NCI-H2081 (cell line): ENCODE measurements at regions not wholly inside any gene's neighbourhood (a gene's known extent, or its start where the extent isn't known, plus 50 kb on each side); places are given as distances from the start of the nearest gene placed in this dataset.
"Not testable (repeated sequence)": the region's sequence is repeated elsewhere in the genome, so short reads cannot be mapped to it uniquely, and the experiment has no call there.

Experiments used
- DNase-seq, 2 experiments: peaks; one replicate each; lab custom pipeline; 2025; lab: John Stamatoyannopoulos, UW

DNA sequence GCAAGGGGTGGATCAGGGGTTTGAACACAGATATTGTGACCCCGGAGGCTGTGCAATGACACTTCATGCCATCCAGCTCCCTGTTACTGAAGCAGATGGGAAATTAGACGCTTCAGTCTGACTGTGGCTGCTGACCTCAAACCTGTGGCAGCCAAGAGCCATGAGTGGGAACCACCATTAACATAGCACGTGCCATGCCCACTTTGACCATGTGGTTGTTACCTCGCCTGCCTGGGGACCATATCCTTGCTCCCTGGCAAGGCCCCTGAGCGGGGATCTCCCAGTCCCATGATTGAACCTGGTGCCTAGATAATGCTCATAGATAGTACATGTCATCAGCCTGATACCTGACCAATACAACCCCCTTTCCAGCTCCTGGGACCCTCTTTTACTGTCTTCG, 68.9 kb downstream of the CYP26B1 start:
- no peak for DNase-seq

DNA sequence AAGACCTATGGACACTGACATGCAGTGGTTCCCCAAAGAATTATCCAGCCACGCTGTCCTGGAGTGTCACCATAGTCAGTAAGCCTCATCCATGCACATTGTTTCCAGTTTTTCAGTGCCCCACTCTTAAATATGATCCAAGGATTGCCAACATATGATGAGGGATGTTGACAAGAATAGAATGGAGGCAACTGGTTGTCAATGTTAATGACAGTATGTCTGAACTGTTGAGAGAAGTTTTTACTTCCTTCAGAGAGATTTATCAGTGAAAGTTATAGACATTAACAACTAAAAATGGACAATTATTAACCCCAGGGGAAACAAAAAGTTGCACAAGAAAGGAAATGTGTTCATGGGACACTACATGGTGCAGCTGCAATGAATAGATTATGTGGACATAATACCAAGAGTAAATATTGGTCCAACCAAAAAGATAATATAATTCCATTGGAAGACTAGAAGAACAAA, 69.9 kb downstream of the CYP26B1 start:
- DNase-seq: no peak

DNA sequence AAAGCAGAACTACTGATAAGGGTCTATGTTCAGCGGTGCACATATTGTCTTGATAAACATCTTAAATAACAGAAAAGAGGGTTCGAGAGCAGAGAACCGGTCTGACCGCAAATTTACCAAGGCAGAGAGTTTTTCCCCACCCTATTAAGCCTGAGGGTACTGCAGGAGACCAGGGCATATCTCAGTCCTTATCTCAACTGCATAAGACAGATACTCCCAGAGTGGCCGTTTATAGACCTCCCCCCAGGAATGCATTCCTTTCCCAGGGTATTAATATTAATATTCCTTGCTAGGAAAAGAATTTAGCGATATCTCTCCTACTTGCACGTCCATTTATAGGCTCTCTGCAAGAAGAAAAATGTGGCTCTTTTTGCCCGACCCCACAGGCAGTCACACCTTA, 74.3 kb downstream of the CYP26B1 start:
- not testable (repeated sequence) for DNase-seq

DNA sequence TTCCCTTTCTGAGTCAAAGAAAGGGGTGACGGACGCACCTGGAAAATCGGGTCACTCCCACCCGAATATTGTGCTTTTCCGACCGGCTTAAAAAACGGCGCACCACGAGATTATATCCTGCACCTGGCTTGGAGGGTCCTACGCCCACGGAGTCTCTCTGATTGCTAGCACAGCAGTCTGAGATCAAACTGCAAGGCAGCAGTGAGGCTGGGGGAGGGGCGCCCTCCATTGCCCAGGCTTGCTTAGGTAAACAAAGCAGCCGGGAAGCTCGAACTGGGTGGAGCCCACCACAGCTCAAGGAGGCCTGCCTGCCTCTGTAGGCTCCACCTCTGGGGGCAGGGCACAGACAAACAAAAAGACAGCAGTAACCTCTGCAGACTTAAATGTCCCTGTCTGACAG, 83.5 kb downstream of the CYP26B1 start:
- DNase-seq: not testable (repeated sequence)

DNA sequence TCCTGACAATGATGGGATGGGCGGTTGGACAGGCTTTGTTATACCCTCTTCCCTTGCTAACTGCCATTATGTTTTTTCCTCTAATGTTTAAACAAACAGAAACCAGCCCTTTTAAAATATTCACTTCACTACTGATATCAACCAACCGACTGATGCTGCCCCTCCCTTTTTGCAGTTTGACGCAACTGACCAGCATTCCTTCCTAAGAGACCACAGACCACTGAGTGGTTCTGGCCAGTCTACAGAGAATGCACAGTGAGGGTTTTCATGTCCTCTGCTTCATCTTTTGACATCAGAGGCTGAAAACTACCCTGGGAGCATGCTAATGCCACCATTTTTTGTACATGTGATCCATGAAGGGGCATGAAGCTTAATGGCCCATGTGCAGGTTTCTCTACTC, 85.3 kb downstream of the CYP26B1 start:
- no peak for DNase-seq

DNA sequence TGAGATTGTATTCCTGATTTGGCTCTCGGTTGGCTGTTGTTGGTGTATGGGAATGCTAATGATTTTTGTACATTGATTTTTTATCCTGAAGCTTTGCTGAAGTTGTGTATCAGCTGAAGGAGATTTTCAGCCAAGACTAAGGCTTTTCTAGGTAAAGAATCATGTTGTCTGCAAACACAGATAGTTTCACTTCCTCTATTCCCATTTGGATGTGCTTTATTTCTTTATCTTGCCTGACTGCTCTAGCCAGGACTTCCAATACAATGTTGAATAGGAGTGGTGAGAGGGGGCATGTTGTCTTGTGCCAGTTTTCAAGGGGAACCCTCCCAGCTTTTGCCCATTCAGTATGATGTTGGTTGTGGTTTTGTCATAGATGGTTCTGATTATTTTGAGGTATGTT, 90.4 kb downstream of the CYP26B1 start:
- no peak for DNase-seq

DNA sequence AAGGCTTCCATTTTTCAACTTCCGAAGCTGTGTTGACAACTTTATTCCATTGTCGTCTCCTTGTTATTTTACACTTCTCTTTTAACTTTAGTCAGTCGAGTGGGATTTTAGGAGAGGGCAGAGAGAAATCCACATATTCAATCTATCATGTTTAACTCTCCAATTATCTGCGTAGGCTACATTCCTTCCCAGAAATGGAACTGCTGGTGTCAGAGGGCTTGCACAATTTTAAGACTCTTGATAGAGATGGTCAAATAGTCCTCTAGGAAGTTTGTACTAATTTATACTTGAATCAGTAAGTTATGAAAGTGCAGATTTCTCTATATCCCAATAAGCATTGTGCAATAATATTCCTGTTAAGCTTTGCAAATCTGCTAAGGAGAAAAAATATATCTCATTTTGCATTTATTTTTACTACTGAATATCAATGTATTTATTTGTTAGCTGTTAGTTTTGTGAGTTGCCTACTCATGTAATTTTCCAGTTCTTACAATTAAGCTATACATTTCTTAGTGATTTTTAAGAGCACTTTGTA, 95.6 kb downstream of the CYP26B1 start:
- DNase-seq: no peak

DNA sequence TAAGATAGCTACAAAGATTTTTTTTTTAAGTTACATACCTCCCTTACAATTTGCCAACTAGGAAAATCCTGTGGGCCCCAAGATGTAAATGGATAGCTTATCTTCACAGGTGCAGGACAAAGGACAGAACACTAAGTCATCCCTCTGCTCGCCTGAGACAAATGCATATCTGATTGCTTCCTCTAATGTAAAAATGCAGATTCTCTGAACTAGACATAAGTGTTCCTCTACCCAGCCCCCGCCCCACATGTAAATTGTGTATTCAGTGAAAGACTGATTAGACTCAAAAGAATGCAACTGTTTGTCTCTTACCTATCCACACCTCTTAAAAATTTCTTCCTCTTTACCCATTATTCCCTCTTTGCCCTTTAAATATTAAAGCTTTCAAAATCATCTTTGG, 96.5 kb downstream of the CYP26B1 start:
- DNase-seq: no peak

DNA sequence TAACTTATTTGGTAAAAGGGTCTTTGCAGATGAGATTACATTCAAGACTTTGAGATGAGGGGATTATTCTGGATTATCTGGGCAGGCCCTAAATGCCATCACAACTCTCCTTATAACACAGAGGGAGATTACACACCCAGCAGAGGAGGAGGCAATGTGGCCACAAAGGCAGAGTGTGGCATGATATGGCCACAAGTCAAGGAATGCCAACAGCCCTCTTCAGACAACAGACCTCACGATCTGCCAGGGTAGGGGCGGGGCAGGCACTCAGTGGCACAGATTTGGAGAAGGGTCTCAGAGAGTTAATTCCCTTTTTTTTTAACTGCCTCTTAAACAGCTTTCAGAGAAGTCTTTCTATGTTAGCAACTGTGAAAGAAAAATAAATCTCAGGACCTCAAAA, 96.9 kb downstream of the CYP26B1 start:
- no peak for DNase-seq

DNA sequence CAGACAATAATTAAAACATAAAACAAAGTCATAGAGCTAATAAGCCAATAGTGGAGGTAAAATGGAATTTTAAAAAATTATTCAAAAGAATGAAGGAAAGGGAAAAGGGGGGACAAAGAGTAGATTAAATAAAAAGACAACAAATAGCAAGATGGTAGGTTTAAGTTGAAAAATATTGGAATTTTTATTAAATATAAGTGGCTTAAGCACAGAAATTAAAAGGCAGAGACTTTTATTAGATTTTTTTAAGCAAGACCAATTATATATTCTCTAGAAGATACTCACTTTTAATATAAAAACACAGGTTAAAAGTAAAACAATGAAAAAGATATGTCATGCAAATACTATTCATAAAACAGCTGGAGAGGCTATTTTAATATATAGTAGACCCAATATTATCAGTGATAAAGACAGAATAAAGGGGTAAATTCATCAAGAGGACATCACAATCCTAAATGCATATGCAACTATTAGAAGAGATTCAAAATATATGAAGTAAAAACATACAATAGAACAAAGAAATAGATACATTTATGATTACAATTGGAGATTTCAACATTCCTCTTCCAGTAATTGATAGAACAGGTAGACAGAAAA, 98.7 kb downstream of the CYP26B1 start:
- DNase-seq: no peak

DNA sequence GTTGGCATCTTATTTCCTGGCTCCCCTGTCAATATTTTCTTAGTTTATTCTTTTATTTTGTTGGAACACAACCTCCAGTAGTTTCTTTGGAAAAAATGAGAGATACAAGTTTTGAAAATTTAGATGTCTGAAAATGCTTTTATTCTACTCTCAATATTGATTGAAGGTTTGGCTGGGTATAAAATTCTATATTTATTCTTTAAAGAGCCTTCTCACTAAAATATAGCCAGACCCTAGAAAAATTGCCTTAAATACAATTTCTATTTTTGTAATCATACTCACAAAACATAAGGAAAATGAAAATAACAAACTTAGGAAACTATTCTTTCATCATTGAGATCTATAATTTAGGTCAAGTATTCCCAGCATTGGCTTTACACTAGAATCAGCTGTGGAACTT, 103.7 kb downstream of the CYP26B1 start:
- DNase-seq: no peak

DNA sequence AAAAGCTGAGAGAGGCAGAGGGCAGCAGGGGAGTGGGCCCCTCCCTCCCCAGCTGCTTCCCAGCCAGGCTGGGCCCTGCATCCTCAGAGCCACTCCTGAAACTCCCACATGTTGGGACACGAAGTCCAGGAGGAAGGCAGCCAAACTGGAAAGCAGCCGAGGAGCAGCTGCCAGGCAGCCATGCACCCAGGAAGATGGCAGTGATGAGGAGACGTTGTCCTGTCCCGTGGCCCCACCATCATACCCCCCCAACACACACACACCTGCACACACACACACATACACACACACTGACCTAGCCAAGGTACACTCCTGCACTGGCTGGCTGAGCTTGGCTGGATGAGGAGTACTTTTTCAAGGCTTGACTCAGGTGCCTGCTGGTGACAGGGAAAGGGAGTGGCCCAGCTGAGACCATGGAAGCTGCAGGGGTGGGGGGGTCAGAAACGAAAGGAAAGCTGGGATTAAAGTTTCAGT, 106.0 kb downstream of the CYP26B1 start:
- DNase-seq: no peak

DNA sequence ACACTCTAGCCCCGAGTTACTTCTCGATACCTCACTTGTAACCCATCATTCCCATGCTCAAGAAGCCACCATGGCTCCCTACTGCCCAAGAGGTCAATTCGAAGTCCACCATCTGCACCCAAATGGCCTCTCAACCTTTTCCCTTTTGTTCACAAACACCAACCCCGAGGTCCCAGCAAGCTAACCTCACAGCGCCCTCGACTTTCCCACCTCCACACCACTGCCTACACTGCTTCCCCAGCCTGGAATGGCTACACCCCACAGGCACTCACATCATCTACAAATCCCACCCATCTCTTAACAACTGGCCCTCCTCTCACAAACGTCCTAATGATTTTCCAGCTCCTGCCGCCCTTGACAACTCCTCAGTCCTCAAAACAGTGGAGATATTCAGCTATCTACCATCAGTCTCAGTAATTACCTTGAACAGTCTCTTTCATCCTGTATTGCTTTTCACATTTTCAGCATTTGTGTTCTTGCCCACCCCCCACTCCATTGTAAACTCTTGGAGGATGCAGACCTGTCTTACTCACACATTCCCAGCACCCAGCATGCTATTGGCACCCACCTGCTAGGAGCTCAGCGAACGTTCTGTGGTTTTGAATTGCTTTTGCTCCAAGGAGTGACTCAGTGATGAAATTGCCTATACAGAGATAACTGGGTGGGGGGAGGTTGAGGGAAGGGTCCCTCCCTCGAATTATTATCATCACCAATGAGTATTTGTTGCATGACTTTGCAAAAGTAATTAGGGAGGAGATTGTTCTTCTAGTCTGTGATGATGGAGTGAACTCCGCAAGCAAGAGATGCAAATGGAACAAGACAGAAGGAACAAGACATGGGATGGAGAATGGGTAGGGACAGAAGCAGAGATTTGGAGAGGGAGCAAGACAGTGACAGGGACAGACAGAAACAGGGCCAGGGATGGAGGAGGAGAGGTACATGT, 106.8 kb downstream of the CYP26B1 start:
- DNase-seq: no peak

DNA sequence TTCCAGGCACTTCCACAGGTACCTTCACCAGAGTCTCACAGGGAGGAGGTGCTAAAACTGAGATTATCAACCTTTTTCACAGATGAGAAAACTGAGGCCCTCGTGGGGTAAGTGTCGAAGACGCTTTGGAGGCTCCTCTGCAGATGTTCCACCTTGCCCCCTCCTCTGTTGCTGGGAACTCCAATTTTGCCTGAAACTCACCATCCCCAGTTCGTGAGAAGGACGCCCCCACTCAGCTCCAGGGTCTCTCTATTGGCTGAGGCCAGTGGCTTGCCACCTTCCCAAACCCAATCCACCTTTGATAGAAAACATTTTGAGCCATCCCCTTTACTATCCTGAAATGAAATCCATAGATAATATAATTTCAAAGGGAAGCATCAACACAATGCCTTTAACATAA, 109.1 kb downstream of the CYP26B1 start:
- no peak for DNase-seq

DNA sequence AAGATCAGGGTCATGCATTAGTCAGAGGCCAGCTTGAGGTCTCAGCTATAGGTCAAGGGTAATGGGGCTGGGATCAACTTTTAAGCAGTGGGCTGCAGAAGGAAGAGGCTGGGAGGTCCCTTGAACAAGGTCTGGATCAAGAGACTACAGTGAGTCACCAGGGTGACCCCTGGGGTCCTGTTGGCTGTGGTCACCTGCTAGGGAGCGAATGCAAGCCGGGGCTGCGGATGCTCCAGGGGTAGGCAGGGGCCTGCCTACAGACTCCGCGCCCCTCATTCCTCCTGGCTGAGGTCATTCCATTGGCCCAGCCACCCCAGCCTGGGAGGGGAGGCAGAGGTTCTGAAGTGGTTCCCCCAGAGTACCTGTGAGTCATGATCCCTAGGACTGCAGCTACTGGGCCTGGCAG, 110.4 kb downstream of the CYP26B1 start:
- no peak for DNase-seq

DNA sequence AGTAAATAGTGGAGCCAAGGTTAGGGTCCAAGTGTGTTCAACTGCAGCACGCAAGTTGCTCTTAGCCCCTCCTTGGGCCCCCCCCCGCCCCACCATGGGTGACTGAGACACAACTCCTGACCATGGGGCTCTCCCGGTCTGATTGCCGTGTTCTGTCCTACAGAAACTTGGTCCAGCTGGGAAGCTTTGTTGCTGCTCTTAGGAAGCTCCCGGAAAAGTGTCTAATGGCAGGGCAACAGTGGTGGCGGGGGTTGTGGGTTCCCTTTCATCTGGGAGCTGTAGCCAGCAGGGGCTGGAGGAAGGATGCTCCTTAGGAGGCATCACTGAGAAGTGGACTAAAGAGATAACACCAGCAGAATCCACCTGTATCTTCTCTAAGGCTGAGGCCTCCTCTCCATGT, 111.1 kb downstream of the CYP26B1 start:
- DNase-seq: no peak

DNA sequence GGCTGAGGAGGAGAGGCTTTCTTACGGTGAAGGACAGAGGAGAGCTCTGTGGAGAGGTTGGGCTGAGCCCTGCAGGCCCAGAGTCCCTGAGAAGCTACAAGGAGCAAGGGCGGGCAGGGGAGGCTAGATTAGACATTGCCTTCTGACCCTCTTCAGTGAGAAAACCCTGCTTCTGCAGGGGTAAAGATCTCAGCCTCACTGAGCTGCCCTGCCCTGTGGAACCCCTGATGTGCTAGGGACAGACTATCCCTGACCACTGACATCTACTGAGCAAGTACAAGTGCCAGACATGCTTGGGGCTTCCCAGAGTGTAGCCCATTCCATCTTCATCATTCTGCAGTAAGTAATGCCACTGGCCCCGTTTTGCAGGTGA, 111.5 kb downstream of the CYP26B1 start:
- DNase-seq: no peak

DNA sequence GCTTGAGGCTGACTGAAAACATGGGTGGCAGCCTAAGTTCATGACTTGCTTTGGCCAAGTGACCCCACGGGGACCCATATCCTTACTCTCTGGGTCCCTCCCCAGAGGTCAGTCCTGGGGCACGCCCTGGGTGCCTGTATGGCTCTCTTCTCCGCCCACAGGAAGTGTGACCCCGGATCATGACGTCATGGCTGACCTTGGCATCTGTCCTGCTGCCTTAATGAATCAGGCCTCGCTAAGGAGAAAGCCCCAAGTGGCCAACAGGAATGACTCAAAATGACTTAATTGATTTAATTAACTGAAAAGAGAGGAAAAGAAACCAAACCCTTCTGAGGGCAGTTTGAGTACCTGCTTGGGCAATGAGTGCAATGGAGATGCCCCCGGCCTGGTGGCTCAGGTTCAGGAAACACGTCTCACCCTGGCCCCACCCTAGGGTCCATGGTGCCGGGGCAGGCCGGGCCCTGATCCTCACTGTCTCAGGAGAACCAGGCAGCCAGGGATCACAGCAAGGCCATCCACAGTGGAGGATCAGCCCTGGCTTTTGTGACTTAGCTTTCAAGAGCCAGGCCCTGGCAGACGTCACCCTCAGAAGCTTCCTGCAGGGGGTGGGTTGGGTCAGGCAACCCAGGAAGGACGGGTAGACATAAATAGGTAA, 112.0 kb downstream of the CYP26B1 start:
- no peak for DNase-seq

DNA sequence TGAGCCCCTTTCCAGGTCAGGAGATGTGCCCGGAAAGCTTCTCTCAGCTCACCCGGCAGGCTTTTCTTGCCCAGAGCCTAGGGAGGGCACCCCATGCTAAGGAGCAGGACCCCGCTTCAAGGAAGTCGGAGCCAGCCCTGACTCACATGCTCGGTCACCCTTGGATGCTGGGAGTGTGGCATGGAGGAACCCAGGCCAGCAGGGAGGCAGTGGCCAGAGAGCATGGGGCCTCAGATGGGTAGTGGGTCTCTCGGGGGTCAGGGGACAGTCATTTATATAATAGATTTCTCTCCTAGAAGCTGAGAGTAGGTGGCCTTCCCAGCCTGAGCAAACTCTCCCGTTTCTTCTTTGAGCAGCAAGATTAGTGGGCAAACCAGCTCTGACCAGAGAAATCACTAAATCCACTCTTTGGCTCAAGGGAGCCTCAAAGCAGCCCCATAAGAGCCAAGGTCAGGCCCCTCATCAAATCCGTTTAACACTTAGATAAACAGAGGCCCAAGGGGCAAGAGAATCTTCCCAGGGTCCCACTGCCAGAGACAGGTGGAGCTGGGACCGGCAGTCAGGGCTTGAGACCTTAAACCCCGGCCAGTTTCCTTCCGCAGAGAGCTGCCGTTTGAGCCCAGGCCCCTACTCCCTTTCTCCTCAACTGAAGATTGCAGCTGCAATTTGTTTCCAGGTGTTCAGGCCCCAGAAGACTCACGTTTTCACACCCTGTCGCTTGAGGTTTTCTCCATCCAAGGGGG, 113.1 kb downstream of the CYP26B1 start:
- no peak for DNase-seq

DNA sequence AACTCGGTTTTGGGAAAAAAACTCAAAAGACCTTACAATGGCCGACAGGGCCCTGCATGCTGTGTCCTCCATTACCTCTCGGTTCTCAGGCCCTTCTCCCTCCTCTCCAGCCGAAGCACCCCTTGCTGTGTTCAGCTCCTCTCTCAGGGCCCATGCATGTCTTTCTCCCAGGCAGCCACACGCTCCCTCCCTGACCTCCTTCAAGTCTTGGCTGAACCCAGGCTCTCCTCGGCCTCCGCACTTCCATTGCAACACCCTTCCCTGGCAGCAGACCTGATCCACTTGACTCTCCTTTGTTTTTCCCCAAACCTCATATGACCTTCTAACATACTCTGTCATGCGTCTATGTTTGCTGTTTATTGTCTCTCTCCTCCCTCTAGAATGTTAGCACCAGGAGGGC, 114.0 kb downstream of the CYP26B1 start:
- no peak for DNase-seq

DNA sequence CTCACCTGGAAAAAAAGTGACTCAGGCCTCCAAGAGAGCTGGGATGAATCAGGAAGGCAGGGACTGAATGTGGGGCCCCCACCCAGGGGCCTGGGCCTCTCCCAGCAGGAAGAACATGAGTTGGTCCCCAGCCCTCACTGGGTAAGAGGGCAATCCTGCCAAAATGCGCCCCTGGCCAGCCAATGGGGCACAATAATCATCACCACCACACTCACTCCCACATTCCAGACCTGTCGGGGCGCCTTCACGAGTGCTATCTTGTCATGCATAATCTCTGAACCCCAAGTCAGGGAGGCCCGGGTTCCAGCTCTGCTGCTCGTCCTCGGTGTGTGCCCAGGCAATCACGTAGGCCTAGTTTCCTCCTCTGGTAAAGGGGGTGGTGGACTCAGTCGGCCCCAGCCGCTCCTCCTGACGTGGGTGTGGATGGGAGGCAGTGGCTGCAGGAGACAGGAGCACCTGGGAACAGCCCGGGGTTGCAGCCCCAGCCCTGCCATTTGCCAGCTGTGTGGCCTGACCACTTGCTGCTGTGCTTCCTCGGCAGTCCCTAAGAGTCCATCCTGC, 115.1 kb downstream of the CYP26B1 start:
- no peak for DNase-seq
